Spleen (tissue), 11 donors: ENCODE measurements at regions not wholly inside any gene's neighbourhood (a gene's known extent, or its start where the extent isn't known, plus 50 kb on each side); places are given as distances from the start of the nearest gene placed in this dataset.

ENCODE experiments used
- DNase-seq: peaks from one replicate; pipeline ENCODE4 v3.0.0-alpha.2; 2020
- H3K27ac ChIP-seq, 8 donors: fragments of 200-600 bp; sonication (generic) in 7 of 8; 1 replicate in 4 of 8; 2 replicates in 4 of 8; pipeline versions ENCODE4 v1.5.0 to v1.8.0; 2016 to 2021; ENCODE audit warnings: inconsistent platforms in 4 of 8, mild to moderate bottlenecking in 4 of 8, moderate library complexity in 1 of 8
- H3K27me3 ChIP-seq, 7 donors: fragments of 200-600 bp; sonication (generic) in 6 of 7; replicated peaks in 1 of 7; 1 replicate in 4 of 7; 2 replicates in 3 of 7; pipeline versions ENCODE4 v1.5.0 to v1.8.0; 2016 to 2021; ENCODE audit warnings: inconsistent platforms in 3 of 7, mild to moderate bottlenecking in 1 of 7
- H3K36me3 ChIP-seq, 6 donors: fragments of 200-600 bp; sonication (generic) in 5 of 6; 1 replicate in 4 of 6; 2 replicates in 2 of 6; pipeline versions ENCODE4 v1.5.0 to v1.8.0; 2016 to 2021; ENCODE audit warnings: inconsistent platforms in 2 of 6
- H3K4me1 ChIP-seq, 6 donors: fragments of 200-600 bp; sonication (generic) in 5 of 6; 1 replicate in 3 of 6; 2 replicates in 3 of 6; pipeline versions ENCODE4 v1.5.0 to v1.8.0; 2016 to 2021; ENCODE audit warnings: inconsistent platforms in 3 of 6
- H3K4me3 ChIP-seq, 8 donors: fragments of 200-600 bp; sonication (generic) in 7 of 8; 1 replicate in 4 of 8; 2 replicates in 4 of 8; pipeline versions ENCODE4 v1.5.0 to v1.8.0; 2016 to 2021; ENCODE audit warnings: inconsistent platforms in 4 of 8, mild to moderate bottlenecking in 4 of 8, moderate library complexity in 2 of 8
- H3K9me3 ChIP-seq, 8 donors: fragments of 200-600 bp; sonication (generic) in 7 of 8; 1 replicate in 4 of 8; 2 replicates in 4 of 8; pipeline versions ENCODE4 v1.5.0 to v1.8.0; 2016 to 2021; ENCODE audit warnings: inconsistent platforms in 4 of 8
- CTCF ChIP-seq, 11 experiments: fragments of 200-600 bp in 7 of 11; fragments of 450-650 bp in 4 of 11; sonication (generic) in 4 of 11; IDR thresholded peaks in 8 of 11; conservative IDR thresholded peaks in 3 of 11; 1 replicate in 7 of 11; 2 replicates in 4 of 11; pipeline versions ENCODE4 v1.4.0 to v1.8.0; 2016 to 2021; ENCODE audit warnings: antibody characterized with exemption in 11 of 11, inconsistent platforms in 4 of 11, mild to moderate bottlenecking in 1 of 11
- POLR2A ChIP-seq, 3 donors: fragments of 450-650 bp; IDR thresholded peaks; one replicate each; pipeline ENCODE4 v1.5.1; 2017; ENCODE audit warnings: antibody characterized with exemption in 3 of 3, mild to moderate bottlenecking in 1 of 3
- POLR2AphosphoS5 ChIP-seq, 3 donors: sonication (generic); formaldehyde crosslinking; IDR thresholded peaks; one replicate each; pipeline ENCODE4 v1.5.1; 2017; ENCODE audit warnings: antibody characterized with exemption in 3 of 3
- WGBS, 5 donors: extraction: QIAGEN DNeasy Blood & Tissue Kit in 3 of 5; methylation state at CpG; one replicate each; pipeline versions ENCODE4 v1.1.5 to v1.1.7; 2013 to 2018; 5-methylcytosine and 5-hydroxymethylcytosine counted together
- intact Hi-C: fragments of 100-400 bp; cut with DNase I; formaldehyde crosslinking; loops from one replicate; pipeline ENCODE4 v1.15.0; 2023; ENCODE audit warnings: low total_unique reads
- donor health status: healthy with polysubstance abuse.
- donor health status: DM: no; HTN: no; CAD: no; lungs with moderate emphysema.
- donor health status: DM: no; HTN: no; CAD: no.
- donor health status: Bipolar disorder and iron deficiency.
- donor health status: healthy.
- donor health status: DM: no; HTN: no; CAD: no.
- donor health status: DM: yes; HTN: yes; CAD: no.

DNA sequence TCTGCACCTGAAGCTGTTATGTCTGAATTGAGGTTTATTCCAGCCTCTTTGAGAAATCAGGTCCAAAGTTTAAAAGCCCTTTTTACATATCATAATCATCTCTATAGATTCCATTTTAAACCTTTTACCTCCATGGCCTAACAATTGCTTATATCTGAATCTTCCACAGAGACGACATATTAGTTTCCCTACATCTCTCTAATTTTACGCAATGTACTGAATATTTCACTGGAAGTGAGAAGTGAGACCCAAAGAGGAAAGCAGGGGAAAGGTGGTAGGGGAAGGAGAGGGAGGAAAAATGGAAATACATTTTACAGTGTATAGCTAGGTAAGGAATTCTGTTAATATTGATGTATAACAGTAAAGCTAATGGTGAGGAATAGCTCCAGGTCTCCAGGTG lies 189.6 kb downstream of the MZT1 start:
- Histone ChIP-seq H3K4me3 (no peak overlapping the region), H3K27me3 (peaks cover 0 to 3% (median 0%) of the 10 kb centered on the region in 7 donors), H3K27ac (no peak overlapping the region), H3K9me3 (no peaks in the 10 kb centered on the region), H3K36me3 (no peaks in the 10 kb centered on the region), H3K4me1 (no peaks in the 10 kb centered on the region)
- 92 to 98% (median 97%) methylated on average over 2 of the region's 2 CpGs for WGBS, 5 donors
- intact Hi-C loops: no loop called here
- TF ChIP-seq POLR2A (IDR thresholded peaks at IDR 0.05) (no peak), CTCF (IDR thresholded peaks at IDR 0.05 in 8 of 11, conservative IDR thresholded peaks at IDR 0.05 in 3 of 11) (no peak)
- no peak for DNase-seq

DNA sequence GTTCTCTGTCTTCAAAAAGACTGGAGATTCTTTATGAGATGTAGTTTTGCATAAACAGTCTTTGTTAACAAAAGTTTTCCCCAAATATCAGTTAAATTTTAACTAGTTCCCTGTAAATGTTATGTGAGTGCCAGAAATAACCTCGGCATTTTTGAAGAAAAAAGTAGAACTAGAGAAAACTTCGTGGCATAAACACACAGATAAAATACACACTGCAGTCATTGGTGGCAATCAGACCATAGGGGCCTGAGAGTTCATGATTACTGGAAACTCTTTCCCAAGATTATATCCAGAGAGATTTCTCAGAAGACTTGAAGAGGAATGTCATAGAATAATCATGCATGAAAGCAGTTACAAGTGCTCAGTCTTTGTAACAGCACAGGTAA lies 190.0 kb downstream of the MZT1 start:
- Histone ChIP-seq H3K4me1 (no peaks in the 10 kb centered on the region), H3K4me3 (no peak overlapping the region), H3K27ac (no peak overlapping the region), H3K27me3 (peaks cover 0 to 3% (median 0%) of the 10 kb centered on the region in 7 donors), H3K9me3 (no peaks in the 10 kb centered on the region), H3K36me3 (no peaks in the 10 kb centered on the region)
- 70 to 84% (median 78%) methylated on average over 2 of the region's 2 CpGs for WGBS, 5 donors
- DNase-seq: no peak
- intact Hi-C loops: no loop called here
- TF ChIP-seq CTCF (IDR thresholded peaks at IDR 0.05 in 8 of 11, conservative IDR thresholded peaks at IDR 0.05 in 3 of 11) (no peak), POLR2A (IDR thresholded peaks at IDR 0.05) (no peak), POLR2AphosphoS5 (IDR thresholded peaks at IDR 0.05) (no peak)

- Histone ChIP-seq H3K4me3 (no peak overlapping the region), H3K4me1 (no peaks in the 10 kb centered on the region), H3K27me3 (peaks cover 0 to 3% (median 0%) of the 10 kb centered on the region in 7 donors), H3K27ac (no peak overlapping the region), H3K36me3 (no peaks in the 10 kb centered on the region), H3K9me3 (no peaks in the 10 kb centered on the region)
- intact Hi-C loops: no loop called here
- WGBS, 5 donors: 76 to 89% (median 88%) methylated on average over 11 of the region's 11 CpGs
- DNase-seq: no peak
- TF ChIP-seq POLR2A (IDR thresholded peaks at IDR 0.05) (no peak), POLR2AphosphoS5 (IDR thresholded peaks at IDR 0.05) (no peak), CTCF (IDR thresholded peaks at IDR 0.05 in 8 of 11, conservative IDR thresholded peaks at IDR 0.05 in 3 of 11) (no peak)
Observed at GRCh38 chr13:72536714-72537394, 190.6 kb downstream of the MZT1 start.

DNA sequence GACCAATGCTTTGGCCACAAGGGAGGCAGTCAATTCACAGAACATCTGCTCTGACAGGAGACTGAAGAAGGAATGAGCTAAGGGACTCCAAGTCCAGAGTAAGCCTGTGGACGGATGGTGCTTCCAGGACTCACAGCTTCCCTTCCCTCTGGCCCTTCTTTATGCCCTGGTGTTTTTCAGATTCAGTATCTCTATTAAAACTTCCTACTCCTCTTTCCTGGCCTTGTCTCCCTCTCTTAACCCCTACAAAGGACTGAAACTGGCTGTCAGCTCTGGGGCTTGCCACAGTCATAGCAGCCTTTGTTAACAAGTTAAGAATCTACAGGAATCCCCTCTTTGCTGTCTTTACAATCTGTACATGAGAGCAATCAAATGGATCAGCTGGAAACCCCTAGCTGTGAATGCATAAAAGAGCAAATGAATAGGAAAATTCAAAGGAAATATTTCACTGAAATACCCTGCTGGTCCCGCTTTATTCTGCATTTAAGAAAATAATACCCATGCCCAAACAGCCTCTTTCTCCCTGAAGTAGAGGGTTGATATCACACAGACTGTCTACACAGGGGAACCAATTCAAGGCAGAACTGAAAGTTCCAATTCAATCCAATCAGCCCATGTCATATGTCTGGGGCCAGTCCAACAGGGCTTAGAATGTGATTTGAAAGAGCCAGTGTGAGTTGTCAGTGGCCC lies 192.3 kb downstream of the MZT1 start:
- DNase-seq: no peak
- WGBS, 5 donors: 70 to 81% (median 76%) methylated on average over 2 of the region's 2 CpGs
- intact Hi-C loops: no loop called here

More for the DNA sequence above, 192.3 kb downstream of the MZT1 start:
- TF ChIP-seq POLR2A (IDR thresholded peaks at IDR 0.05): no peak
- TF ChIP-seq POLR2AphosphoS5 (IDR thresholded peaks at IDR 0.05): no peak
- no peak for TF ChIP-seq CTCF (IDR thresholded peaks at IDR 0.05 in 8 of 11, conservative IDR thresholded peaks at IDR 0.05 in 3 of 11)
- no peaks in the 10 kb centered on the region for H3K36me3 ChIP-seq
- no peaks in the 10 kb centered on the region for H3K4me1 ChIP-seq
- H3K27ac ChIP-seq: no peak overlapping the region
- no peak overlapping the region for H3K4me3 ChIP-seq
- H3K27me3 ChIP-seq: peaks cover 0 to 4% (median 0%) of the 10 kb centered on the region in 7 donors
- H3K9me3 ChIP-seq: no peaks in the 10 kb centered on the region
